ENCODE measurements at regions not wholly inside any gene's neighbourhood (a gene's known extent, or its start where the extent isn't known, plus 50 kb on each side); places are given as distances from the start of the nearest gene placed in this dataset.

- no peak overlapping the region for H3K4me3 ChIP-seq (ENCODE audit: low read depth, low read length)
- no peak for DNase-seq (ENCODE audit: low read depth)
- TF ChIP-seq CTCF (conservative IDR thresholded peaks at IDR 0.05; ENCODE audit: low read depth, low read length): no peak
These were observed 61.7 kb upstream of the KCNMB2 start for GRCh38 chr3:178474526-178474925.

GRCh38 chr3:178475062-178475461 lies 61.2 kb upstream of the KCNMB2 start:
- TF ChIP-seq CTCF (conservative IDR thresholded peaks at IDR 0.05; ENCODE audit: low read depth, low read length): no peak
- no peak overlapping the region for H3K4me3 ChIP-seq (ENCODE audit: low read depth, low read length)

GRCh38 chr3:178476886-178477285 lies 59.4 kb upstream of the KCNMB2 start:
- H3K4me3 ChIP-seq (ENCODE audit: low read depth, low read length): no peak overlapping the region
- no peak for DNase-seq (ENCODE audit: low read depth)
- TF ChIP-seq CTCF (conservative IDR thresholded peaks at IDR 0.05; ENCODE audit: low read depth, low read length): no peak

More at GRCh38 chr3:178475062-178475461, 61.2 kb upstream of the KCNMB2 start:
- no peak for DNase-seq (ENCODE audit: low read depth)

- no peak for TF ChIP-seq CTCF (conservative IDR thresholded peaks at IDR 0.05; ENCODE audit: low read depth, low read length)
- no peak overlapping the region for H3K4me3 ChIP-seq (ENCODE audit: low read depth, low read length)
- no peak for DNase-seq (ENCODE audit: low read depth)
These were observed 56.8 kb upstream of the KCNMB2 start for GRCh38 chr3:178479446-178479845.

- no peak for DNase-seq (ENCODE audit: low read depth)
- TF ChIP-seq CTCF (conservative IDR thresholded peaks at IDR 0.05; ENCODE audit: low read depth, low read length): no peak
- H3K4me3 ChIP-seq (ENCODE audit: low read depth, low read length): no peak overlapping the region
These were observed 56.4 kb upstream of the KCNMB2 start for GRCh38 chr3:178479860-178480259.

- TF ChIP-seq CTCF (conservative IDR thresholded peaks at IDR 0.05; ENCODE audit: low read depth, low read length): no peak
- no peak for DNase-seq (ENCODE audit: low read depth)
- no peak overlapping the region for H3K4me3 ChIP-seq (ENCODE audit: low read depth, low read length)
These were observed 56.0 kb upstream of the KCNMB2 start for GRCh38 chr3:178480274-178480673.

GRCh38 chr3:178480795-178481194 lies 55.4 kb upstream of the KCNMB2 start:
- H3K4me3 ChIP-seq (ENCODE audit: low read depth, low read length): no peak overlapping the region
- no peak for TF ChIP-seq CTCF (conservative IDR thresholded peaks at IDR 0.05; ENCODE audit: low read depth, low read length)
- DNase-seq (ENCODE audit: low read depth): no peak

All from choroid plexus epithelial cell (primary cell).